Astrocyte of the cerebellum (primary cell): ENCODE measurements at regions not wholly inside any gene's neighbourhood (a gene's known extent, or its start where the extent isn't known, plus 50 kb on each side); places are given as distances from the start of the nearest gene placed in this dataset.

Experiments used
- DNase-seq: peaks from one replicate; pipeline ENCODE4 v3.0.0-alpha.2; 2011; ENCODE audit warnings: low read depth
- H3K4me3 ChIP-seq: 2 replicates; pipeline ENCODE4 v1.5.1; 2011; ENCODE audit warnings: mild to moderate bottlenecking, low read depth, low read length, moderate library complexity
- in situ Hi-C: cut with HindIII; loops from 2 replicates; pipeline ENCODE4 v1.10.0; 2017; ENCODE audit warnings: low sequenced_read_pairs
- TF ChIP-seq, protein P1 (sequence below): IDR thresholded peaks from 2 replicates; pipeline ENCODE4 v1.5.1; 2012; ENCODE audit warnings: low read length, low read depth, moderate library complexity, mild to moderate bottlenecking; ENCODE audit errors: missing control alignments

DNA sequence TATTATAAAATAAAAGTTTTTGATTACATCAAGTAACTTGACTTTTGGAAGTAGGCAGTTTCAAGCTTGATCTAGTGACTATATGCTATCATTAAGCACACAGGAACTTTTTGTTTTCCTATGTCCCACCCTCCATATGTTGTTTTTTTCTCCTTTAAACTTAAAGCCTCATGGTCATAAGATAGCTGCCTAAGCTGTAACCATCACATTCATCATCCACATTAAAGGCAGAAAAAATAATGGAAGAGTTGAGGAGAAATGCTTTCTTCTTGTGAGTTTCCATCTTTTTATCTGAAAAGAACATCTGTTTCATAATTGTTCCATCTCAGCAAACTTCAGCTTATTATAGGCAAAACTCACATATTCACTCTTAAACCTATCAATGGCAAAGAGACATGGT is 630.4 kb downstream of the STK39 start:
- TF ChIP-seq, protein P1, sequence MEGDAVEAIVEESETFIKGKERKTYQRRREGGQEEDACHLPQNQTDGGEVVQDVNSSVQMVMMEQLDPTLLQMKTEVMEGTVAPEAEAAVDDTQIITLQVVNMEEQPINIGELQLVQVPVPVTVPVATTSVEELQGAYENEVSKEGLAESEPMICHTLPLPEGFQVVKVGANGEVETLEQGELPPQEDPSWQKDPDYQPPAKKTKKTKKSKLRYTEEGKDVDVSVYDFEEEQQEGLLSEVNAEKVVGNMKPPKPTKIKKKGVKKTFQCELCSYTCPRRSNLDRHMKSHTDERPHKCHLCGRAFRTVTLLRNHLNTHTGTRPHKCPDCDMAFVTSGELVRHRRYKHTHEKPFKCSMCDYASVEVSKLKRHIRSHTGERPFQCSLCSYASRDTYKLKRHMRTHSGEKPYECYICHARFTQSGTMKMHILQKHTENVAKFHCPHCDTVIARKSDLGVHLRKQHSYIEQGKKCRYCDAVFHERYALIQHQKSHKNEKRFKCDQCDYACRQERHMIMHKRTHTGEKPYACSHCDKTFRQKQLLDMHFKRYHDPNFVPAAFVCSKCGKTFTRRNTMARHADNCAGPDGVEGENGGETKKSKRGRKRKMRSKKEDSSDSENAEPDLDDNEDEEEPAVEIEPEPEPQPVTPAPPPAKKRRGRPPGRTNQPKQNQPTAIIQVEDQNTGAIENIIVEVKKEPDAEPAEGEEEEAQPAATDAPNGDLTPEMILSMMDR: no peak
- in situ Hi-C loops: no loop called here
- no peak for DNase-seq
- no peak overlapping the region for H3K4me3 ChIP-seq

DNA sequence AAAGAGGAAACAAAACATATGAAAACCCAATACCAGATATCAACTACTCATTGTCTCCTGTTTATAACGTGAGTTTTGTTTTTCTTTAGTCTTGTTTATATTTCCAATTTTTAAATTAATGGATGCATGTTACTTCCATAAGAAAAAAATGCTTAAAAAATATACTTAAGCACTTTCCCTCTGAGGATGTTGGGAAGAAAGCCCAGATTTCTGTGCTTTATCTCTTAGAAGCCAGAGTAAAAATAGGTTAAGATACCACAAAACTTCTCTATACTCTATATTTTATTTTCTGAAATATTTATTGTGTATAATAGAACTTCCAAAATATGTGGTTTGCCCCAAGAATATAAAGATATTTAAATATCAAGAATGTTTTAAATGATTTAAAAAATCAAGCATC is 633.9 kb downstream of the STK39 start:
- in situ Hi-C loops: no loop called here

DNA sequence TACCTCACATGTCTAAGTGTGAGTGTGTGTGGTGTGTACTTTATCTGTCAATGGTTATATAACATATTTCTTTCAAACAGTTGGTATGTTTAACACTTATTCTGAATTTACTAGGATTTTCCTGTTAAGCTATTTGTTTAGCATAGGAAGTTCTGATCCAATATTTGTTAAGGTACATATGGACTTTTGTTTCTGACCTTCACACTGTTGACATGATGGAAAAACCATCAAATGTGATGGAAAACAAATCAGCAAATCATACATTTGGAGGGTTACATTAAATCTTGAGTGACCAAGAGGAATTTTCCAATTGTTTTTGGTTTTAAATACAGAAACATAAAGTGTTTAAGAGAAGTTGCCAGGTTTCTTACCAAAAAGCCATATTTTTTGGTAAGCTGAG is 638.9 kb downstream of the STK39 start:
- in situ Hi-C loops: no loop called here
- H3K4me3 ChIP-seq: no peak overlapping the region
- TF ChIP-seq, protein P1: no peak
- DNase-seq: no peak

More for the DNA sequence above, 633.9 kb downstream of the STK39 start:
- TF ChIP-seq, protein P1: no peak
- H3K4me3 ChIP-seq: no peak overlapping the region
- DNase-seq: no peak

DNA sequence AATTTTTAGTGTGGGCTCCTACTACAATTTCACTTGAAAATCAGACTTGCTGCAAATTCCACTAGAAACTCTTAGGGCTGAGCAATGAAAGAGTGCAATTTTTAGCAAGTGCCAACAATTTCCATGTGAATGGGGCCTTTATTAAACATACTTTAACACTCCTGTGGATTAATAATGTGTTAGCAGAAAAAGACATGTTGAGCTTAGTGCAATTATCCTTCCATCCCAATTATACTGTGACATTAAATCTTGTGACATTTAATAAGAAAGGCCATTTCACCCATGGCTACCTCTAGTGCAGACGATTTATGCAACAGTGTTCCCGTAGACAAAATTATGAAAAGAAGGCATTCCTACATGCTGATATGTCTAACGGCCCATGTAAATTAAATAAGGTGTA is 639.7 kb downstream of the STK39 start:
- TF ChIP-seq, protein P1: no peak
- in situ Hi-C loops: no loop called here
- no peak for DNase-seq
- no peak overlapping the region for H3K4me3 ChIP-seq

DNA sequence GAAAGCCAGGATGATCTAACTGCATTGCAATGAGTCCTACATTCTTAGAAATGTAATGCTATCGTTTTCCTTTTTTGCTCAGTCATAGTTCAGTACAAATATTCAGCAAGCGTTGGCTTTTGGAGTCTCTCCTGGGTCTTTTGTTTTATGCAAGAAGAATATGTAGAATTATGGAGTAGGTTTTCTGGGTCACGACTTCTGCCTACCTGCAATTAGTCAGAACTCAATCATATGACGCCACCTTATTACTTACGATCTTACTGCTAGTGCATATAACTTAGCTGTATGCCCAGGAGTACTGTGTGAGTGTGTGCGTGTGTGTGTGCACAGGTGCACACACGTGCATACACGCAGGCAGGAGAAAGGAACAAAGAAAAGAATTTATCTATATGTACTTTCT is 640.2 kb downstream of the STK39 start:
- TF ChIP-seq, protein P1: no peak
- no peak overlapping the region for H3K4me3 ChIP-seq
- DNase-seq: no peak
- in situ Hi-C loops: no loop called here

DNA sequence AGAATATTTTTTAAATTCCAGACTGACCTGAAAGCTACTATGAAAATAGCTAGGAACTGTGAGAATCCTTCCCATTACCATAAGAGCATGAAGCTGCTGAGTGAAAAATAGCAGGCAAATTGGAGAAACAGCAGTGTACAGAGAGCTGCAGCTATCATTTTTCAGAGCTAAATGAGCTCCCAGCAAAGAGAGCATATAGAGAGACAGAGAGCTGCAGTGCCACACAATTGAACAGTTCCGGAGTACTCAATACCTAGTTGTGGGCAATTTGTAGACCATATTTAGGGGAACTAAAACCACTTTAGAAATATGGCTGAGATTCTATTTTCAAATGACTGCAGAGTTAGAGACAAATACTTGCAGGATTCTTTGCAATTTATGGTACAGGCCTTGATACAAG is 645.3 kb downstream of the STK39 start:
- TF ChIP-seq, protein P1: no peak
- DNase-seq: no peak
- in situ Hi-C loops: no loop called here

DNA sequence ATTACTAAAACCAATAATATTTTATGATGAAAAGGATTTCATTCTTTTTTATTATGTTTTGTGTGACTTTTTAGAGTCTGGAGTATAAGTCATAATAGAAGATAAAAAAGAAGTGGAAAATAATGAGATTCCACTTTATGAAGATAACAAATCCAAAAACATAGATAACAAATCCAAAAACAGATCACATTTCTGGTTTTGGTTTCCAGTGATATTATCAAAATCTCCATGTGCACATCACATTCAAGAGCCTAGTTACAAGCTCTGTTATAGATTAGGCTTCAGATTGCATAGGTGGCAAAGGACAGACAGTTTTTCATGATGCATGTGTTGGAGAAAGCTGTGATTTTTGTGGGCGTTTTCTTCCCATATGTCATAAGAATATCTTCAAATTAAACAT is 648.2 kb downstream of the STK39 start:
- in situ Hi-C loops: no loop called here
- H3K4me3 ChIP-seq: no peak overlapping the region
- no peak for DNase-seq
- TF ChIP-seq, protein P1: no peak

More for the DNA sequence above, 645.3 kb downstream of the STK39 start:
- no peak overlapping the region for H3K4me3 ChIP-seq
